CD4-positive, CD25-positive, alpha-beta regulatory T cell (primary cell): ENCODE measurements at regions not wholly inside any gene's neighbourhood (a gene's known extent, or its start where the extent isn't known, plus 50 kb on each side); places are given as distances from the start of the nearest gene placed in this dataset.

Experiments used
- ATAC-seq, 2 donors: fragments of 150-1000 bp; cut with Tn5 transposase; one replicate each; pipeline ENCODE4 v1.10.0; 2021; ENCODE audit warnings: low read depth in 2 of 2, moderate number of reproducible peaks in 2 of 2, moderate library complexity in 1 of 2
- DNase-seq, 3 donors: peaks; one replicate each; pipeline versions ENCODE4 v3.0.0 to v3.0.0-alpha.2; 2012 to 2022; ENCODE audit warnings: mixed read lengths in 1 of 3
- H3K27ac ChIP-seq: one replicate; pipeline ENCODE4 v1.7.0; 2013; ENCODE audit warnings: mild to moderate bottlenecking, low read length; ENCODE audit not compliant: insufficient read depth, poor library complexity, severe bottlenecking
- H3K27me3 ChIP-seq: one replicate; pipeline ENCODE4 v1.7.0; 2013; ENCODE audit warnings: low read length; ENCODE audit not compliant: control insufficient read depth, insufficient read depth
- H3K36me3 ChIP-seq: one replicate; pipeline ENCODE4 v1.7.0; 2013; ENCODE audit warnings: mild to moderate bottlenecking, low read length, moderate library complexity; ENCODE audit not compliant: control insufficient read depth, insufficient read depth
- H3K4me1 ChIP-seq: 2 replicates; pipeline ENCODE4 v1.7.0; 2013; ENCODE audit warnings: mild to moderate bottlenecking, low read length; ENCODE audit not compliant: insufficient read depth, control insufficient read depth, poor library complexity, severe bottlenecking
- H3K4me3 ChIP-seq: one replicate; pipeline ENCODE4 v1.7.0; 2013; ENCODE audit warnings: low read depth, mild to moderate bottlenecking, low read length, moderate library complexity
- H3K9me3 ChIP-seq, 2 experiments: 1 replicate in 1 of 2; 2 replicates in 1 of 2; pipeline ENCODE4 v1.7.0; 2013; ENCODE audit warnings: low read length in 2 of 2, mild to moderate bottlenecking in 1 of 2, moderate library complexity in 1 of 2; ENCODE audit not compliant: control insufficient read depth in 2 of 2
- H3K27ac Mint-ChIP-seq, 3 donors: one replicate each; pipeline ENCODE4 v1.8.0; 2020 to 2022; ENCODE audit warnings: mild to moderate bottlenecking in 3 of 3, mixed read lengths in 3 of 3, moderate library complexity in 2 of 3
- H3K27me3 Mint-ChIP-seq: one replicate; pipeline ENCODE4 v1.8.0; 2022; ENCODE audit warnings: mild to moderate bottlenecking, mixed read lengths
- H3K36me3 Mint-ChIP-seq: one replicate; pipeline ENCODE4 v1.8.0; 2020; ENCODE audit warnings: mixed read lengths
- H3K4me1 Mint-ChIP-seq, 4 donors: one replicate each; pipeline ENCODE4 v1.8.0; 2020 to 2022; ENCODE audit warnings: mixed read lengths in 4 of 4, mild to moderate bottlenecking in 1 of 4
- H3K4me3 Mint-ChIP-seq, 4 donors: one replicate each; pipeline ENCODE4 v1.8.0; 2020 to 2022; ENCODE audit warnings: mild to moderate bottlenecking in 4 of 4, mixed read lengths in 4 of 4, moderate library complexity in 3 of 4
- H3K9me3 Mint-ChIP-seq, 7 donors: one replicate each; pipeline ENCODE4 v1.8.0; 2020 to 2022; ENCODE audit warnings: mixed read lengths in 7 of 7, mild to moderate bottlenecking in 3 of 7, moderate library complexity in 2 of 7

DNA sequence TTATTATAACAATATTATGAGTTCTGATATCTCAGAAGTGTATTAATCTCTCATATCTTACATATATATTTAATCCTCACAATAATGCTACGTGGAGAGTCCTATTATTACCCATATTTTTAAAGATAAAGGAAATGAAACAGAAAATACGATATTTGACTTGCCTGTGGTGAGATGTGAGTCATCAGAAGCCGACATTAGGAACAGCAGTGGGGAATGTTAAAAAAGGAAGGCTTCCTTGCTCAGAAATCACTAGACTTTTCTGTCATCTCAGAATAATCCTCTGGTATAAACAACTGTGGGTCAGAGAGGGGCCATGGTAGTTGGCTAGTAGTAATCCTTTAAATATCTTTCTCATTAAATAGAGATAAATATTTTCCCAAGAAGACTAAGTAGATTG, 402.3 kb upstream of the PCDH15 start:
- Mint-ChIP-seq H3K4me1 (no peaks in the 10 kb centered on the region), H3K27me3 (no peaks in the 10 kb centered on the region), H3K4me3 (no peak overlapping the region), H3K9me3 (peaks cover 4 to 30% (median 10%) of the 10 kb centered on the region in 7 donors), H3K36me3 (no peaks in the 10 kb centered on the region), H3K27ac (no peak overlapping the region)
- H3K27me3 ChIP-seq: no peaks in the 10 kb centered on the region
- no peak for DNase-seq
- H3K27ac ChIP-seq: no peak overlapping the region
- H3K36me3 ChIP-seq: no peaks in the 10 kb centered on the region
- no peaks in the 10 kb centered on the region for H3K4me1 ChIP-seq
- ATAC-seq: no peak
- H3K4me3 ChIP-seq: no peak overlapping the region
- peaks cover 2 to 21% of the 10 kb centered on the region in 2 experiments for H3K9me3 ChIP-seq

DNA sequence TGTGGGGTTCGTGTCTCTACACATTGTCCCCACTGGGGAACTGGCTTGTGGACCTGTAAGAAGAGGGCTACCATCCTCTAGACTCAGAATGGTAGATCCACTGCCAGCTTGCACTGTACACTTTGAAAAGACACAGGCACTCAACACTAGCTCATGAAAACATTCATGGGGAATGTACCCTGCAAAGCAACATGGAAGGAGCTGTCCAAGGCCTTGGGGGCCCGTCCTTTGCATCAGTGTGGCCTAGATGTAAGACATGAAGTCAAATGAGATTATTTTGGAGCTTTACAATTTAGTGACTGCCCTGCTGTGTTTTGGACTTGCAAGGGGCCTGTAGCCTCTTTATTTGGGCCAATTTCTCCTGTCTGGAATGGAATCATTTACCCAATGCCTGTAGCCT, 399.0 kb upstream of the PCDH15 start:
- H3K27me3 Mint-ChIP-seq: no peaks in the 10 kb centered on the region
- H3K27ac Mint-ChIP-seq: no peak overlapping the region
- H3K9me3 ChIP-seq: peaks cover 0 to 29% of the 10 kb centered on the region in 2 experiments
- no peak overlapping the region for H3K4me3 Mint-ChIP-seq
- H3K36me3 Mint-ChIP-seq: no peaks in the 10 kb centered on the region
- no peaks in the 10 kb centered on the region for H3K27me3 ChIP-seq
- H3K27ac ChIP-seq: no peak overlapping the region
- ATAC-seq: no peak
- H3K4me1 ChIP-seq: no peaks in the 10 kb centered on the region
- no peak for DNase-seq
- no peaks in the 10 kb centered on the region for H3K36me3 ChIP-seq
- peaks cover 0 to 31% (median 13%) of the 10 kb centered on the region in 7 donors for H3K9me3 Mint-ChIP-seq
- no peak overlapping the region for H3K4me3 ChIP-seq
- H3K4me1 Mint-ChIP-seq: no peaks in the 10 kb centered on the region

DNA sequence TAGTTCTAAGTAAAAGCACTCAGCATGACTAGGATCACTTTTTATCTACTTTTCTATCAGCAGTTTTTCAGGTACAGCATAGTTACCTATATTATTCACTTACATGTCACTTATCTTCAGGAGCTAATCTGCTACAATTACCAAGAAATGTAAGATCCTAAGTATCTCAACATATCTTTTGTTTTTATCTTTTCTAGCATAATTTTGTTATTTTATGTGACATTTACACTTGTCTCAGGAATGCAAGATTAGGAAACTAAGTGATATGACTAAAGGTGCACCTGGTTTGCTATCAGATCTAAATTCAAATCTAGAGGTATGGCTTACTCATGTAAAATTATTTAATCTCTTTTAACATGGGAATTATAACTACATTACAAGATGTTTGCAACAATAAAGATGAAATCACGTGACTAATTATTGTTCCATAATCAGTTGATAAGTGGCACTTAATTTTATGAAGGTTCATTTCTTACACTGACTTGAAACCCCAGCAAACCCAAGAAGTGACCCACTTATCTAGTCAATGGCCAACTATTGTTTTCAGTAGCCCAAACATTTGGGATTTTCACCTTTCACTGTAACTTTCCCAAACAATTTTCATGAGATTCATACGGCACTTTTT, 390.3 kb upstream of the PCDH15 start:
- ATAC-seq: no peak
- Histone ChIP-seq H3K9me3 (peaks cover 0 to 2% of the 10 kb centered on the region in 2 experiments), H3K27me3 (no peaks in the 10 kb centered on the region), H3K4me3 (no peak overlapping the region), H3K27ac (no peak overlapping the region), H3K4me1 (no peaks in the 10 kb centered on the region), H3K36me3 (no peaks in the 10 kb centered on the region)
- no peaks in the 10 kb centered on the region for H3K36me3 Mint-ChIP-seq
- H3K9me3 Mint-ChIP-seq: peaks cover 0 to 7% (median 3%) of the 10 kb centered on the region in 7 donors
- no peaks in the 10 kb centered on the region for H3K4me1 Mint-ChIP-seq
- H3K27me3 Mint-ChIP-seq: no peaks in the 10 kb centered on the region
- no peak for DNase-seq
- H3K4me3 Mint-ChIP-seq: no peak overlapping the region
- H3K27ac Mint-ChIP-seq: no peak overlapping the region

DNA sequence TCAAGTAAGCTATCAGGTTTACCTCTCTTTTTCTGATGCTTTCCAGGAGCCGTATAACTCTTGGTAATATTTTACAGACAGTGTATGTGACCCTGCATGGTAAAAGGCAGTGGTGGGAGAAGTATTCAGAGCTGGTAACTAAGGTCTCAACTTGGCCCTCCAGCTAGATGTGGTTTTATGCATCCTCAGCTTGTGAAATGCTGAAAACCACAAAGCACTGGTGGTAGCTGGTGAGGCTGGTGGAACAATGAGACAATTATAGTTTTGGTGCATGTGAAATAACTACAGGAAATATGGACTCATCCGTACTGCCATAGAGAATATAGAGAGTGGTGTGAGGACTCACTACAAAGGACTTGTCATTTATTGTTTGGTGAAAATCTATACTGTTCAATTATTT, 383.0 kb upstream of the PCDH15 start:
- H3K27me3 Mint-ChIP-seq: no peaks in the 10 kb centered on the region
- H3K4me3 ChIP-seq: no peak overlapping the region
- no peak overlapping the region for H3K27ac Mint-ChIP-seq
- ATAC-seq: no peak
- DNase-seq: no peak
- H3K4me1 ChIP-seq: no peaks in the 10 kb centered on the region
- H3K9me3 Mint-ChIP-seq: peaks cover 0 to 13% (median 4%) of the 10 kb centered on the region in 7 donors
- H3K4me1 Mint-ChIP-seq: no peaks in the 10 kb centered on the region
- H3K36me3 ChIP-seq: no peaks in the 10 kb centered on the region
- no peak overlapping the region for H3K27ac ChIP-seq
- H3K9me3 ChIP-seq: peaks cover 0 to 7% of the 10 kb centered on the region in 2 experiments
- no peaks in the 10 kb centered on the region for H3K27me3 ChIP-seq
- no peaks in the 10 kb centered on the region for H3K36me3 Mint-ChIP-seq
- no peak overlapping the region for H3K4me3 Mint-ChIP-seq

DNA sequence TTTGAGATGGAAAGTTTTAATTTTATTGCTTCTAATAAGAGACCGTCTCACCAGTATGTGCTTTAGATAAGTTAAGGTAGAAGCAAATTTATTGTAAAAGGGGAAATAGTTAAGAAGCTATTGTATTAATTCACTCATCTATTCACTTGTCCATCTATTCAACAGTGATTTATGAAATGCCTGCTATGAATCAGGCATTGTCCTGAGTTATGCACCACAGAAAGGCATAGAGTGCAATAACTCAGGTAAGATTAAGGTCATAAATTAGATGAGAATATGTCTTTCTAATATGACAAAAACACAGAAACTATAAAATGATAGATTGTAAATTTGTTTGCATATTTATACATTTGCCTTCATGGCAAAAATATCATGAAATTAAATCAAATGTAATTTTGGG, 379.3 kb upstream of the PCDH15 start:
- Histone ChIP-seq H3K4me3 (no peak overlapping the region), H3K36me3 (no peaks in the 10 kb centered on the region), H3K9me3 (peaks cover 3 to 13% of the 10 kb centered on the region in 2 experiments), H3K27ac (no peak overlapping the region), H3K27me3 (no peaks in the 10 kb centered on the region), H3K4me1 (no peaks in the 10 kb centered on the region)
- H3K9me3 Mint-ChIP-seq: peaks cover 0 to 24% (median 7%) of the 10 kb centered on the region in 7 donors
- H3K4me3 Mint-ChIP-seq: no peak overlapping the region
- ATAC-seq (no peak), DNase-seq (no peak)
- no peaks in the 10 kb centered on the region for H3K4me1 Mint-ChIP-seq
- no peak overlapping the region for H3K27ac Mint-ChIP-seq
- no peaks in the 10 kb centered on the region for H3K36me3 Mint-ChIP-seq
- no peaks in the 10 kb centered on the region for H3K27me3 Mint-ChIP-seq

DNA sequence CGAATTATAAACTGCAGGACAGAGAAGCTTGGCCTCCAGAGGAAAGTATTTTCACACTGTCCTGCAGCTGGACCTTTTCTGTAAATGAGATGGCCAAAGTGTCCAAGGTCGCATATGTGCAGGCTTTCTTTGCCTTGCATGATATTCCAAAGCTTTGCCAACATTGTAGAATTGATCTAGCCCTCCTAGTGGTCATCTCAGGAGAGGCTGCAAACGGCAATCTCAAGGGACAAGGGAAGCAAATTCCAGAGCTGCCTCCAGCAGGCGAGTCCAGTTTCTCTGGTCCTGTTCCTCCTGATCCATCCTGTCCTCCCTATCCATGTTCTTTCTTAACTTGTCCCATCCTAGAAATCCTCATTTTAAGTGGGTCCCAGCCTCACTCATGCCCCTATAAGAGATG, 373.4 kb upstream of the PCDH15 start:
- no peaks in the 10 kb centered on the region for H3K27me3 Mint-ChIP-seq
- H3K9me3 Mint-ChIP-seq: peaks cover 0 to 24% (median 9%) of the 10 kb centered on the region in 7 donors
- no peak overlapping the region for H3K4me3 ChIP-seq
- DNase-seq: no peak
- no peak overlapping the region for H3K27ac Mint-ChIP-seq
- H3K4me1 Mint-ChIP-seq: no peaks in the 10 kb centered on the region
- no peak overlapping the region for H3K27ac ChIP-seq
- ATAC-seq: no peak
- no peak overlapping the region for H3K4me3 Mint-ChIP-seq
- no peaks in the 10 kb centered on the region for H3K36me3 Mint-ChIP-seq
- H3K36me3 ChIP-seq: no peaks in the 10 kb centered on the region
- H3K9me3 ChIP-seq: peaks cover 3 to 11% of the 10 kb centered on the region in 2 experiments
- H3K27me3 ChIP-seq: no peaks in the 10 kb centered on the region
- H3K4me1 ChIP-seq: no peaks in the 10 kb centered on the region

DNA sequence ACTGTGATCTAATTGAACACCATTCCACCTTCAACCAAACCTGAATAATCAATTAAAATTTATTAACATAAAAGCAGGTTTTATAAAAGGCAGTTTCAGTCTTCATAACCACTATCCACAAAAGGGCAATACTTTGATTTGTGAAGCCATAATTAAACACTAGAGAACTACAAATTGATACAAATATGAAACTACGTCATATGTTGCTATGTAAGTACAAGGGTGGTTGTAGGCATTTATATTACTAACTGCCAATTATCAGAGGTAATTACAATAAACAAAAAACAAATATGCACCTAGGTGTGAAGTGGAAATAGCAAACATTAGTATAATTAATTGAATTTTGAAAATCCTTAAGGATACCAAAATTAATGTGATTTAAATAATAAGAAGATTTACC, 368.5 kb upstream of the PCDH15 start:
- no peaks in the 10 kb centered on the region for H3K36me3 ChIP-seq
- H3K4me3 ChIP-seq: no peak overlapping the region
- Mint-ChIP-seq H3K4me1 (no peaks in the 10 kb centered on the region), H3K27ac (no peak overlapping the region), H3K9me3 (peaks cover 0 to 4% (median 4%) of the 10 kb centered on the region in 7 donors), H3K36me3 (no peaks in the 10 kb centered on the region), H3K27me3 (no peaks in the 10 kb centered on the region), H3K4me3 (no peak overlapping the region)
- DNase-seq (no peak), ATAC-seq (no peak)
- no peaks in the 10 kb centered on the region for H3K27me3 ChIP-seq
- H3K9me3 ChIP-seq: no peaks in the 10 kb centered on the region
- no peaks in the 10 kb centered on the region for H3K4me1 ChIP-seq
- no peak overlapping the region for H3K27ac ChIP-seq

DNA sequence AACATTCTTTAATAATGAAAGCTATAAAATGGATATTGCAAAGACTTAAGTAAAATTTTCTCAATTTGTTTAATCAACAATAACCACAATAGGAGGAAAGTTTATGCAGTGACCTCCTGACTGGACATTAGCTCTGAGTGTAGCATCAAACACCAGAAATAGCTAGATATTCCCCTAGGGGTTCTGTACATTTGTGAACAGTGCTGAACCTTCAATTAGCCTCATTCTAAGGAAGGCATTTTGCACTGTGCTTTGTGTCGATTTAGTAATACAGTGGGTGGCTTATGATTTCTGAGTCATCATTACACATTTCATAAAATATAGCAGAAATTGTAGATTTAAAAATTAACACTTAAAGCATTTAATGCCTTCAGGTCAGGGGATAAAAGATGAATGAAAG, 367.3 kb upstream of the PCDH15 start:
- no peak for DNase-seq
- Histone ChIP-seq H3K4me1 (no peaks in the 10 kb centered on the region), H3K4me3 (no peak overlapping the region), H3K27me3 (no peaks in the 10 kb centered on the region), H3K27ac (no peak overlapping the region), H3K36me3 (no peaks in the 10 kb centered on the region), H3K9me3 (no peaks in the 10 kb centered on the region)
- peaks cover 0 to 4% (median 3%) of the 10 kb centered on the region in 7 donors for H3K9me3 Mint-ChIP-seq
- no peak overlapping the region for H3K4me3 Mint-ChIP-seq
- no peak for ATAC-seq
- H3K27ac Mint-ChIP-seq: no peak overlapping the region
- H3K27me3 Mint-ChIP-seq: no peaks in the 10 kb centered on the region
- no peaks in the 10 kb centered on the region for H3K4me1 Mint-ChIP-seq
- H3K36me3 Mint-ChIP-seq: no peaks in the 10 kb centered on the region
